Stomach (tissue), 4 donors: ENCODE measurements at regions not wholly inside any gene's neighbourhood (a gene's known extent, or its start where the extent isn't known, plus 50 kb on each side); places are given as distances from the start of the nearest gene placed in this dataset.

Experiments
- POLR2AphosphoS5 ChIP-seq, 3 donors: sonication (generic); formaldehyde crosslinking; IDR thresholded peaks; one replicate each; pipeline ENCODE4 v1.6.1; 2016; ENCODE audit warnings: antibody characterized with exemption in 3 of 3
- TF ChIP-seq, protein P1 (sequence below), 7 experiments: fragments of 450-650 bp in 4 of 7; fragments of 200-600 bp in 3 of 7; sonication (generic) in 3 of 7; IDR thresholded peaks; one replicate each; pipeline ENCODE4 v1.5.1; 2016 to 2019; ENCODE audit warnings: antibody characterized with exemption in 7 of 7, control low read depth in 2 of 7, mild to moderate bottlenecking in 1 of 7

DNA sequence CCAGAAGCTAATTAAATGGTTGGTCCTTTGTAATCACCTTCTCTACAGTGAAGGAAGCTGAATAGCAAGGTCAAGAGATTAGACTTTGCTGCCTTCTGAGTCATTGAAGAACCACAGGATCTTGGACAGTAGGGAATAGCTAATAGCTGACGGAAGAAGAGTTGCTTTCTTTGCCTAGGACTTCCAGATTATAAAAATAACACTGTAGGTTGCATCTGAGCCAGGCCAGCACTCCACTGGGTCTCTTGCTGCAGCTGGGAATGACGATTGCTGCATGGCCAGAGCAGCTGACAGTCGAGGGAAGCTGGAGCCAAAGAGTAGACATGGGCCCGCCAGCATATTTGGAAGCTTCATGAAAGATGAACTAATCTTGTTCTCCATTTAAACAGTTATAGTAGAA, 81.5 kb upstream of the KCNMB2 start:
- TF ChIP-seq POLR2AphosphoS5 (IDR thresholded peaks at IDR 0.05): no peak
- TF ChIP-seq, protein P1, sequence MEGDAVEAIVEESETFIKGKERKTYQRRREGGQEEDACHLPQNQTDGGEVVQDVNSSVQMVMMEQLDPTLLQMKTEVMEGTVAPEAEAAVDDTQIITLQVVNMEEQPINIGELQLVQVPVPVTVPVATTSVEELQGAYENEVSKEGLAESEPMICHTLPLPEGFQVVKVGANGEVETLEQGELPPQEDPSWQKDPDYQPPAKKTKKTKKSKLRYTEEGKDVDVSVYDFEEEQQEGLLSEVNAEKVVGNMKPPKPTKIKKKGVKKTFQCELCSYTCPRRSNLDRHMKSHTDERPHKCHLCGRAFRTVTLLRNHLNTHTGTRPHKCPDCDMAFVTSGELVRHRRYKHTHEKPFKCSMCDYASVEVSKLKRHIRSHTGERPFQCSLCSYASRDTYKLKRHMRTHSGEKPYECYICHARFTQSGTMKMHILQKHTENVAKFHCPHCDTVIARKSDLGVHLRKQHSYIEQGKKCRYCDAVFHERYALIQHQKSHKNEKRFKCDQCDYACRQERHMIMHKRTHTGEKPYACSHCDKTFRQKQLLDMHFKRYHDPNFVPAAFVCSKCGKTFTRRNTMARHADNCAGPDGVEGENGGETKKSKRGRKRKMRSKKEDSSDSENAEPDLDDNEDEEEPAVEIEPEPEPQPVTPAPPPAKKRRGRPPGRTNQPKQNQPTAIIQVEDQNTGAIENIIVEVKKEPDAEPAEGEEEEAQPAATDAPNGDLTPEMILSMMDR (IDR thresholded peaks at IDR 0.05): no peak
